GM23338 (cell line): ENCODE measurements at regions not wholly inside any gene's neighbourhood (a gene's known extent, or its start where the extent isn't known, plus 50 kb on each side); places are given as distances from the start of the nearest gene placed in this dataset.

ENCODE experiments used
- ATAC-seq: fragments of 200-7000 bp; cut with Tn5 transposase; 3 replicates; pipeline ENCODE4 v1.9.1; 2020
- DNase-seq: peaks from one replicate; pipeline ENCODE4 v3.0.0-alpha.2; 2015; ENCODE audit warnings: low spot score
- H2AFZ ChIP-seq: fragments of 200-600 bp; sonication (generic); 2 replicates; pipeline ENCODE4 v1.8.0; 2016; ENCODE audit warnings: antibody characterized with exemption, mild to moderate bottlenecking, moderate library complexity
- H3F3A ChIP-seq: fragments of 200-600 bp; sonication (generic); replicated peaks from 2 replicates; pipeline ENCODE4 v1.8.0; 2017; ENCODE audit warnings: antibody characterized with exemption, mixed run types, low read depth
- H3K27ac ChIP-seq: fragments of 200-600 bp; sonication (generic); 2 replicates; pipeline ENCODE4 v1.6.1; 2016; ENCODE audit warnings: low read depth
- H3K27me3 ChIP-seq: fragments of 200-600 bp; sonication (generic); 2 replicates; pipeline ENCODE4 v1.8.0; 2016; ENCODE audit warnings: mild to moderate bottlenecking, mixed run types, moderate library complexity; ENCODE audit not compliant: insufficient read depth
- H3K36me3 ChIP-seq: fragments of 200-600 bp; sonication (generic); 2 replicates; pipeline ENCODE4 v1.8.0; 2016; ENCODE audit warnings: mild to moderate bottlenecking; ENCODE audit not compliant: insufficient read depth
- H3K4me1 ChIP-seq: fragments of 200-600 bp; sonication (generic); 2 replicates; pipeline ENCODE4 v1.8.0; 2016; ENCODE audit warnings: mild to moderate bottlenecking, moderate library complexity; ENCODE audit not compliant: insufficient read depth
- H3K4me2 ChIP-seq: fragments of 200-600 bp; sonication (generic); 2 replicates; pipeline ENCODE4 v1.7.1; 2017; ENCODE audit warnings: mixed run types
- H3K4me3 ChIP-seq: fragments of 200-600 bp; sonication (generic); 2 replicates; pipeline ENCODE4 v1.6.1; 2016; ENCODE audit warnings: mixed run types
- H3K79me2 ChIP-seq: fragments of 200-600 bp; sonication (generic); replicated peaks from 2 replicates; pipeline ENCODE4 v1.8.0; 2017; ENCODE audit warnings: mild to moderate bottlenecking; ENCODE audit not compliant: insufficient read depth
- H3K9me2 ChIP-seq: fragments of 200-600 bp; sonication (generic); 2 replicates; pipeline ENCODE4 v1.8.0; 2017; ENCODE audit not compliant: insufficient read depth
- H4K20me1 ChIP-seq: fragments of 200-600 bp; sonication (generic); replicated peaks from 2 replicates; pipeline ENCODE4 v1.8.0; 2017; ENCODE audit warnings: mild to moderate bottlenecking; ENCODE audit not compliant: insufficient read depth
- H3K27ac Mint-ChIP-seq: 2 replicates; pipeline ENCODE4 v1.8.0; 2020; ENCODE audit warnings: inconsistent platforms, mild to moderate bottlenecking, moderate library complexity, mixed read lengths
- H3K27me3 Mint-ChIP-seq: 3 replicates; pipeline ENCODE4 v1.8.0; 2022; ENCODE audit warnings: low read depth, mild to moderate bottlenecking, moderate library complexity, mixed read lengths, inconsistent platforms; ENCODE audit not compliant: insufficient read depth, poor library complexity
- H3K36me3 Mint-ChIP-seq: 3 replicates; pipeline ENCODE4 v1.8.0; 2021; ENCODE audit warnings: low read depth, mild to moderate bottlenecking, inconsistent platforms, moderate library complexity, mixed read lengths
- H3K4me1 Mint-ChIP-seq: 3 replicates; pipeline ENCODE4 v1.8.0; 2020; ENCODE audit warnings: mild to moderate bottlenecking, inconsistent platforms, mixed read lengths
- H3K4me3 Mint-ChIP-seq: 3 replicates; pipeline ENCODE4 v1.8.0; 2021; ENCODE audit warnings: moderate library complexity, mild to moderate bottlenecking, inconsistent platforms, mixed read lengths
- H3K9me3 Mint-ChIP-seq: 3 replicates; pipeline ENCODE4 v1.8.0; 2020; ENCODE audit warnings: moderate library complexity, mild to moderate bottlenecking, inconsistent platforms, mixed read lengths
- CREB1 ChIP-seq: fragments of 250-450 bp; sonication (Bioruptor Pico); IDR thresholded peaks from 2 replicates; pipeline ENCODE4 v1.5.0; 2020; ENCODE audit warnings: low read depth, mild to moderate bottlenecking, moderate library complexity
- CTCF ChIP-seq, 2 experiments: fragments of 200-600 bp in 1 of 2; sonication (generic) in 1 of 2; conservative IDR thresholded peaks; 2 replicates each; pipeline versions ENCODE4 v1.5.1 to v1.6.1; 2016 to 2017; ENCODE audit warnings: antibody characterized with exemption in 2 of 2, low read depth in 2 of 2, mild to moderate bottlenecking in 2 of 2, moderate library complexity in 1 of 2
- ETS1 ChIP-seq: IDR thresholded peaks from 2 replicates; pipeline ENCODE4 v1.6.1; 2016; ENCODE audit warnings: antibody characterized with exemption
- EZH2 ChIP-seq: fragments of 200-600 bp; sonication (generic); IDR thresholded peaks from one replicate; pipeline ENCODE4 v1.8.0; 2017; ENCODE audit warnings: antibody characterized with exemption, mild to moderate bottlenecking, low read depth; ENCODE audit not compliant: unreplicated experiment
- EZH2phosphoT487 ChIP-seq: fragments of 200-600 bp; sonication (generic); IDR thresholded peaks from one replicate; pipeline ENCODE4 v1.8.1; 2018; ENCODE audit warnings: antibody characterized with exemption; ENCODE audit not compliant: unreplicated experiment
- JUNB ChIP-seq: IDR thresholded peaks from one replicate; pipeline ENCODE4 v1.6.1; 2016; ENCODE audit warnings: antibody characterized with exemption; ENCODE audit not compliant: unreplicated experiment
- NANOG ChIP-seq: IDR thresholded peaks from 2 replicates; pipeline ENCODE4 v1.6.1; 2016; ENCODE audit warnings: antibody characterized with exemption, borderline replicate concordance
- POLR2AphosphoS5 ChIP-seq: IDR thresholded peaks from 2 replicates; pipeline ENCODE4 v1.6.1; 2016; ENCODE audit warnings: antibody characterized with exemption, low read depth
- REST ChIP-seq: IDR thresholded peaks from one replicate; pipeline ENCODE4 v1.6.1; 2018; ENCODE audit warnings: antibody characterized with exemption; ENCODE audit not compliant: unreplicated experiment
- STAT1 ChIP-seq: IDR thresholded peaks from one replicate; pipeline ENCODE4 v1.6.1; 2016; ENCODE audit warnings: antibody characterized with exemption; ENCODE audit not compliant: unreplicated experiment
- ZNF114 ChIP-seq: fragments of 250-450 bp; sonication (Bioruptor Pico); IDR thresholded peaks from 2 replicates; pipeline ENCODE4 v1.5.0; 2020; ENCODE audit warnings: mild to moderate bottlenecking, moderate library complexity
- ZNF331 ChIP-seq: fragments of 250-450 bp; sonication (Bioruptor Pico); IDR thresholded peaks from 2 replicates; pipeline ENCODE4 v1.5.0; 2020; ENCODE audit warnings: low read depth, mild to moderate bottlenecking, moderate library complexity
- ZNF462 ChIP-seq: fragments of 250-450 bp; sonication (Bioruptor Pico); IDR thresholded peaks from 2 replicates; pipeline ENCODE4 v1.5.0; 2020; ENCODE audit warnings: mild to moderate bottlenecking, moderate library complexity

- no peak overlapping the region for H3K4me2 ChIP-seq
- H3K9me3 Mint-ChIP-seq: no peaks in the 10 kb centered on the region
- no peaks in the 10 kb centered on the region for H3F3A ChIP-seq
- no peak for DNase-seq
- no peaks in the 10 kb centered on the region for H3K36me3 ChIP-seq
- no peak overlapping the region for H3K27ac ChIP-seq
- H3K9me2 ChIP-seq: no peaks in the 10 kb centered on the region
- H3K27me3 ChIP-seq: no peaks in the 10 kb centered on the region
- no peak overlapping the region for H3K4me3 ChIP-seq
- peaks cover 2% of the 10 kb centered on the region for H3K27me3 Mint-ChIP-seq
- ATAC-seq: no peak
- no peak for TF ChIP-seq JUNB
- TF ChIP-seq ZNF114 (CRISPR knock-in tag): no peak
- no peak for TF ChIP-seq EZH2
- no peak for TF ChIP-seq CREB1 (CRISPR knock-in tag)
- no peak for TF ChIP-seq ZNF331 (CRISPR knock-in tag)
- no peak for TF ChIP-seq ETS1
- no peak for TF ChIP-seq STAT1
- TF ChIP-seq EZH2phosphoT487: no peak
- TF ChIP-seq ZNF462 (CRISPR knock-in tag): no peak
- TF ChIP-seq REST: no peak
- no peak for TF ChIP-seq CTCF (conservative IDR thresholded peaks at IDR 0.05; ENCODE audit: low read depth in 2 of 2)
- no peak for TF ChIP-seq NANOG
- TF ChIP-seq POLR2AphosphoS5: no peak
- H3K4me1 ChIP-seq: no peaks in the 10 kb centered on the region
- no peak overlapping the region for H2AFZ ChIP-seq
- H4K20me1 ChIP-seq: no peaks in the 10 kb centered on the region
- peaks cover 12% of the 10 kb centered on the region; the same call in 2 of the 3 replicates for H3K4me1 Mint-ChIP-seq
- no peak overlapping the region for H3K4me3 Mint-ChIP-seq
- H3K36me3 Mint-ChIP-seq: no peaks in the 10 kb centered on the region
- H3K79me2 ChIP-seq: no peaks in the 10 kb centered on the region
- H3K27ac Mint-ChIP-seq: no peak overlapping the region
Measured at GRCh38 chr1:71267220-71267619, 186.4 kb upstream of the ZRANB2 start.
